ENCODE measurements at regions not wholly inside any gene's neighbourhood (a gene's known extent, or its start where the extent isn't known, plus 50 kb on each side); places are given as distances from the start of the nearest gene placed in this dataset.
A peak's percentile ranks its signal among the peaks of the same experiment; 100 is the strongest.

DNA sequence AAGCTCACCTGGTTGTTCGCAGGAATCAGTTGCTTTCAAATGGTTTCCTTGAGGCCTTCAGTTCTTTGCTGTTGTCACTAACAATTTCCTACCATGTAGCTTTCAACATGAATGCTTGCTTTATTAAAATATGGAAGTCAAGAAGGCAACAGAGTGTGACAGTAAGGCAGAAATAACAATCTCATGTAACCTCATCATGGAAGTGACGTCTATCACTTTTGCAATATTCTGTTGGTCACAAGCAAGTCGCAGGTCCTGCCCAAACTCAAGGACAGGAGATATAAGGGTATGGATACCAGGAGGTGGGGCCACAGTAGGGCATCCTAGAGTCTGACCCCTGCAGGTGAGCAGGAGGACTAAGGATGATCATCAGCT lies 296.8 kb upstream of the ZP4 start (continued):
- TF ChIP-seq ZNF510 (tag by site-specific recombination; IDR thresholded peaks at IDR 0.05; ENCODE audit: insufficient replicate concordance): no peak
- TF ChIP-seq ZNF585B (tag by site-specific recombination; IDR thresholded peaks at IDR 0.05): no peak
- TF ChIP-seq HIC1 (tag by site-specific recombination; IDR thresholded peaks at IDR 0.05): no peak
- TF ChIP-seq ZNF501 (tag by site-specific recombination; IDR thresholded peaks at IDR 0.05): no peak
- no peak for TF ChIP-seq ZNF549 (tag by site-specific recombination; IDR thresholded peaks at IDR 0.05)
- TF ChIP-seq ZNF223 (tag by site-specific recombination; IDR thresholded peaks at IDR 0.05): no peak
- TF ChIP-seq, protein P1, sequence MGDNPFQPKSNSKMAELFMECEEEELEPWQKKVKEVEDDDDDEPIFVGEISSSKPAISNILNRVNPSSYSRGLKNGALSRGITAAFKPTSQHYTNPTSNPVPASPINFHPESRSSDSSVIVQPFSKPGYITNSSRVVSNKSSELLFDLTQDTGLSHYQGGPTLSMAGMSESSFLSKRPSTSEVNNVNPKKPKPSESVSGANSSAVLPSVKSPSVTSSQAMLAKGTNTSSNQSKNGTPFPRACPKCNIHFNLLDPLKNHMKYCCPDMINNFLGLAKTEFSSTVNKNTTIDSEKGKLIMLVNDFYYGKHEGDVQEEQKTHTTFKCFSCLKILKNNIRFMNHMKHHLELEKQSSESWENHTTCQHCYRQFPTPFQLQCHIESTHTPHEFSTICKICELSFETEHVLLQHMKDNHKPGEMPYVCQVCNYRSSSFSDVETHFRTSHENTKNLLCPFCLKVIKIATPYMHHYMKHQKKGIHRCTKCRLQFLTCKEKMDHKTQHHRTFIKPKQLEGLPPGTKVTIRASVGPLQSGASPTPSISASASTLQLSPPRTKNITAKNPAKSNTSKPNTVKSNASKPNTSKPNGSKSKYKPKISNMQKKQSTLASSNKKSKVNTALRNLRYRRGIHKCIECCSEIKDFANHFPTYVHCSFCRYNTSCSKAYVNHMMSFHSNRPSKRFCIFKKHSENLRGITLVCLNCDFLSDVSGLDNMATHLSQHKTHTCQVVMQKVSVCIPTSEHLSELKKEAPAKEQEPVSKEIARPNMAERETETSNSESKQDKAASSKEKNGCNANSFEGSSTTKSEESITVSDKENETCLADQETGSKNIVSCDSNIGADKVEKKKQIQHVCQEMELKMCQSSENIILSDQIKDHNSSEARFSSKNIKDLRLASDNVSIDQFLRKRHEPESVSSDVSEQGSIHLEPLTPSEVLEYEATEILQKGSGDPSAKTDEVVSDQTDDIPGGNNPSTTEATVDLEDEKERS (tag by site-specific recombination; IDR thresholded peaks at IDR 0.05): no peak
- no peak for TF ChIP-seq ZNF155 (tag by site-specific recombination; IDR thresholded peaks at IDR 0.05)

DNA sequence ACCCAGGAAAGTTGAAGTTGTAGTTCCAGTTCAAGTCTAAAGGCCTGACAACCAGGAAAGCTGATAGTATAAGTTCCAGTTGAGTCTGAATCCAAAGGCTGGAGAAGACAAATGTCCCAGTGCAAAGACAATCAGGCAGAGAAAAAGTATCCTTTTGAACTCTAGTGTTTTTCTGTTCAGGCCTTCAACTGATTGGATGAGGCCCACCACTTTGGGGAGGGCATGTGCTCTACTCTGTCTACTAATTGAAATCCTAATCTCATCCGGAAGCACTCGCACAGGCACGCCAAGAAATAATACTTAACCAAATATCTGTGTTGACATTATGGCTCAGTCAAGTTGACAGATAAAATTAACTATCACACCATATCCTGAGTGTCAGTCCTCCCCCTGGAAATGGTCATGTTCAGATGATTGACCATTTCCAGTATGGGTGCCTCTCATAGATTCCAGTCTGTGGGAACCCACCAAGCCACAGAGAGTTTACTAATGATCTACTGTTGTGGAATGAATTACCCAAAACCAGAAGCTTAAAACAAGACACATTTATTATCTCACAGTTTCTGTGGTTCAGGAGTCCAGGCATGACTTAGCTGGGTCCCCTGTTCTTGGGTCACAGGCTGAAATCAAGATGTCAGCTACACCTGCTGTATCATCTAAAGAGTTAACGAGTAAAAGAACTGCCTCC lies 296.3 kb upstream of the ZP4 start:
- Histone ChIP-seq H3K27ac (ENCODE audit: extremely low read depth, low read depth, low read length) (no peak overlapping the region), H3K9me3 (ENCODE audit: control insufficient read depth, insufficient read depth, low read depth, low read length) (no peaks in the 10 kb centered on the region), H3K4me1 (ENCODE audit: control insufficient read depth, insufficient read depth, low read length) (no peaks in the 10 kb centered on the region), H3K36me3 (ENCODE audit: control insufficient read depth in 2 of 2, insufficient read depth in 1 of 2, low read length in 2 of 2) (no peaks in the 10 kb centered on the region), H3K4me3 (ENCODE audit: low read depth, low read length) (no peak overlapping the region)
- no peak for TF ChIP-seq ZNF114 (tag by site-specific recombination; IDR thresholded peaks at IDR 0.05)
- TF ChIP-seq HOXC10 (CRISPR knock-in tag; IDR thresholded peaks at IDR 0.05): no peak
- TF ChIP-seq ZNF10 (tag by site-specific recombination; IDR thresholded peaks at IDR 0.05): peak; percentile 91
- ChIA-PET POLR2A (no interaction called here), CTCF (interaction anchor here (1.2 to 3.0 kb wide), 2 partner anchors 9 to 323 kb away, joined by 5 to 10 read pairs; no protein-coding TSS in a partner anchor)

GRCh38 chr1:238177960-238178645 lies 287.4 kb upstream of the ZP4 start:
- ChIA-PET CTCF (interaction anchor here (0.6 to 0.7 kb wide), 4 partner anchors 10 to 867 kb away, joined by 3 to 5 read pairs (median 3); no protein-coding TSS in a partner anchor), POLR2A (no interaction called here)
- Histone ChIP-seq H3K36me3 (ENCODE audit: control insufficient read depth in 2 of 2, insufficient read depth in 1 of 2, low read length in 2 of 2) (no peaks in the 10 kb centered on the region), H3K4me1 (ENCODE audit: control insufficient read depth, insufficient read depth, low read length) (no peaks in the 10 kb centered on the region), H3K27ac (ENCODE audit: extremely low read depth, low read depth, low read length) (no peak overlapping the region), H3K4me3 (ENCODE audit: low read depth, low read length) (no peak overlapping the region), H3K9me3 (ENCODE audit: control insufficient read depth, insufficient read depth, low read depth, low read length) (no peaks in the 10 kb centered on the region)
- no peak for TF ChIP-seq ZBTB10 (tag by site-specific recombination; IDR thresholded peaks at IDR 0.05)
- TF ChIP-seq ZBTB21 (tag by site-specific recombination; IDR thresholded peaks at IDR 0.05): no peak
- no peak for TF ChIP-seq BCL11B (tag by site-specific recombination; IDR thresholded peaks at IDR 0.05; ENCODE audit: low read depth)
- no peak for TF ChIP-seq ZNF561 (tag by site-specific recombination; IDR thresholded peaks at IDR 0.05; ENCODE audit: borderline replicate concordance)
- no peak for TF ChIP-seq MZF1 (tag by site-specific recombination; IDR thresholded peaks at IDR 0.05; ENCODE audit: borderline replicate concordance)
- TF ChIP-seq ZNF211 (tag by site-specific recombination; IDR thresholded peaks at IDR 0.05; ENCODE audit: low read depth): no peak
- TF ChIP-seq, protein P2, sequence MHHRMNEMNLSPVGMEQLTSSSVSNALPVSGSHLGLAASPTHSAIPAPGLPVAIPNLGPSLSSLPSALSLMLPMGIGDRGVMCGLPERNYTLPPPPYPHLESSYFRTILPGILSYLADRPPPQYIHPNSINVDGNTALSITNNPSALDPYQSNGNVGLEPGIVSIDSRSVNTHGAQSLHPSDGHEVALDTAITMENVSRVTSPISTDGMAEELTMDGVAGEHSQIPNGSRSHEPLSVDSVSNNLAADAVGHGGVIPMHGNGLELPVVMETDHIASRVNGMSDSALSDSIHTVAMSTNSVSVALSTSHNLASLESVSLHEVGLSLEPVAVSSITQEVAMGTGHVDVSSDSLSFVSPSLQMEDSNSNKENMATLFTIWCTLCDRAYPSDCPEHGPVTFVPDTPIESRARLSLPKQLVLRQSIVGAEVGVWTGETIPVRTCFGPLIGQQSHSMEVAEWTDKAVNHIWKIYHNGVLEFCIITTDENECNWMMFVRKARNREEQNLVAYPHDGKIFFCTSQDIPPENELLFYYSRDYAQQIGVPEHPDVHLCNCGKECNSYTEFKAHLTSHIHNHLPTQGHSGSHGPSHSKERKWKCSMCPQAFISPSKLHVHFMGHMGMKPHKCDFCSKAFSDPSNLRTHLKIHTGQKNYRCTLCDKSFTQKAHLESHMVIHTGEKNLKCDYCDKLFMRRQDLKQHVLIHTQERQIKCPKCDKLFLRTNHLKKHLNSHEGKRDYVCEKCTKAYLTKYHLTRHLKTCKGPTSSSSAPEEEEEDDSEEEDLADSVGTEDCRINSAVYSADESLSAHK (tag by site-specific recombination; IDR thresholded peaks at IDR 0.05): no peak
- no peak for TF ChIP-seq ATF2 (tag by site-specific recombination; IDR thresholded peaks at IDR 0.05; ENCODE audit: low read depth)
